ENCODE measurements at regions not wholly inside any gene's neighbourhood (a gene's known extent, or its start where the extent isn't known, plus 50 kb on each side); places are given as distances from the start of the nearest gene placed in this dataset.

- no peak for DNase-seq
These were observed 1251.1 kb downstream of the ZPLD1 start for GRCh38 chr3:103685939-103686338.

DNA sequence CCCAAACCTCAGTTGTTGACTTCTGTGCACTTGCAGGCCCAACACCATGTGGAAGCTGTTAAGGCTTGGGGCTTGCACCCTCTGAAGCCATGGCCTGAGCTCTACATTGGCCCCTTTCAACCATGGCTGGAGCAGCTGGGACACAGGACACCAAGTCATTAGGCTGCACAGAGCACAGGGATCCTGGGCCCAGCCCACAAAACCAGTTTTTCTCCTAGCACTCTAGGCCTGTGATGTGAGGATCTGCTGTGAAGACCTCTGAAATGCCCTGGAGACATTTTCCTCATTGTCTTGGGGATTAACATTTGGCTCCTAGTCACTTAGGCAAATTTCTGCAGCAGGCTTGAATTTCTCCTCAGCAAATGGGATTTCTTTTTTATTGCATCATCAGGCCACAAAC lies 1255.7 kb downstream of the ZPLD1 start:
- DNase-seq = no peak

DNA sequence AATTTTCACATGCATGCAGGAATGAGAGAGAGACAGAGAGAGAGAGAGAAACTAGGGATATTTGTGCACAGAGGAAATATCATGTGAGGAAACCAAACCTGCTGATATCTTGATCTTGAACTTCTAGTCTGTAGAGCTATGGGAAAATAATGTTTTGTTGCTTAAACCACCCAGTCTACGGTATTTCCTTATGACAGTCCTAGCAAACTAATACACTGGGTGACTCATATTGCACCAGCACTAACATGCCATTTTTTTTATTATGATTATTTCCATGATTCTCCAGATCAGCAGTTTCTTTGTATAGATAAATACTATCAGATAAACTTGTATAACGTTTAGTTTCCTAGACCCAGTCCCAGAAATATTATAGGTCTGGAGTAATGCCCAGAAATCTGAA lies 1259.0 kb downstream of the ZPLD1 start:
- DNase-seq = no peak

DNA sequence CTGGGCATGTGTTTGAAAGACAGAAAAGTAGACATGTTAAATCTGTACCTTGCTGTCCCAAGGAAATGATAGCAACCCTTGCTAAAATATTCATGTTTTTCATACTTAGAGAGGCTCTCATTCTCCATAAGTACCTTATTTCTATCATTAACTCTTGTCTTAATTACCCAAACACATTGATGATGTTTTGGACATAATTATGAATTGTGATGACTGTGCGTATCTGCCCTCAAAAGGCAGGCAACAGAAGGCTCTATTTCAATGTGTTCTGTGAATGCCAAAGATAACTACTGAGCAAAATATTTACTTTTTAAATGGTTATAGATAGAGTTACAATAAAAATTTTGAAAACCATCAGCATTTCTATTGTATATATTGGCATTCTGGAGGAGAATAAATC lies 1263.8 kb downstream of the ZPLD1 start:
- no peak for DNase-seq

DNA sequence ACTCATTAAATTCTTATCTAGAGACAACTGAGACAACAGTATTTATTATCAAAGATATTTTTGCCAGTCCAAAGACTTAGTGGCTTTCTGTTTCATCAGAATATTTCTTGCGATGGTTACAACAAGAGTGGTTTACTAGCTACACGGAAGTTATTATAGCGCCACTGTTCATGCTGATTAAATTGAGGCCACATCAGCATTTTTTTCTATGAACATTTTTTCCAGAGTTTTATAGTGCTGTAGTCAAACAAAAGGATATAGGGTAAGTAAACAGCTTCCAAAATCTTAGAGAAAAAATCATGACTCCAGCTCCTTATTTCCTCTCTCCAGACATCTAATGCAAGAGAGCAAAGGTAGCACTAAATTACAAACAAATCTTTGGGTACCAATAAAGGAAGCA lies 1264.4 kb downstream of the ZPLD1 start:
- DNase-seq = no peak

- no peak for DNase-seq
These were observed 1270.8 kb downstream of the ZPLD1 start for GRCh38 chr3:103705641-103706040.

- DNase-seq = no peak
These were observed 1271.9 kb downstream of the ZPLD1 start for GRCh38 chr3:103706671-103707070.

DNA sequence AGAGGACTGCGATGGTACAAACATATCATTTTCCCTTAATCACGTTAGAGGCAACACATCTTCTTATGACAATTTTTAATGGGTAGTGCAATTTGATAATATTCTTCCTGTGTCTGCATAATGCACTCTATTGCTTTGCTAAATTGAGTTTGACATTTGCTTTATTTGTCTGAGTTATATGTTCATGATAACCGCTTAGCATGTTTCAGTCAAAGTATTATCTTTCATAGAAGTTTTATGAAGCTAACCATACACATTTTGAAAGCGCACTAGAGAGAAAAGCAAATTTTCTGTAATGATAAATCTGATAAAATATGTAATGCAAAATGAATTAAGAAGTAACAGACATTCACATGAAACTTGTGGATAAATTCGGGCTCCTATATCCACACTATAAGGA lies 1276.9 kb downstream of the ZPLD1 start:
- DNase-seq = no peak

- DNase-seq = no peak
These were observed 1277.6 kb downstream of the ZPLD1 start for GRCh38 chr3:103712320-103713008.

DNA sequence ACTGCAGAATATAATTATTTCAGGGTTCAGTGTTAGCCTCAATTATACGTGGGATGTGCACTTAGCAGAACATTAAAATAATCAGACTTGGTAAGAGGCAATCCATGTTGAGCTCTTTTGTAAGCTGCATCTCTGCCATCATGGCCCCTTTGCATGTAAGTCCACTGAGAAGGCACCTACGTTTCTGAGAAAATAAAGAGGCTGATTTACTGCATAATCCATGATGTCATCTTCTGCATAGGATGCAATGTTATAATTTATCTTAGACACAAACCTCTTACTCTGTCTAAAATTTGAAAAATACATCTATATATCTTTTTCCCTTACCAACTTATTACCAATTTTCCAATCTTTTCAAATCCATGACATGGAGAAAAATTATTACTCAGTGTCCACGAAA lies 1294.7 kb downstream of the ZPLD1 start:
- DNase-seq = no peak

DNA sequence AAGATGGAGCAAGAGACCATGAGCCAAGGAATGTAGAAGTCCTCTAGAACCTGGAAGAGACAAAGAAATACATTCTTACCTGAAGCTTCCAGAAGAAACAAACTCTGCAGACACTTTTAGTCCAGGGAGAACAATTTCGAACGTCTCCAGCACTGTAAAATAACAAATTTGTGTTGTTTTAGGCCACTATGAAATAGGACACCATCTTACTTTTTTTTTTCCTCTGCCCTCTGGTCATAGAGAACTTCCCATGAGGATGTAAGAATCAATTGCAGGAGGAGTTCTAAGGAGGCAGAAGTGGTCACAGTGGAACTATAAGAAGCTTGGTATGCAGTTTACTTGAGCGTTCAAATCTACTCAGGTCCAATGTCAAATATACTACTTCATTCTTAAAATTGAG lies 1295.9 kb downstream of the ZPLD1 start:
- DNase-seq = no peak

GRCh38 chr3:103752986-103753385 lies 1318.2 kb downstream of the ZPLD1 start:
- no peak for DNase-seq

DNA sequence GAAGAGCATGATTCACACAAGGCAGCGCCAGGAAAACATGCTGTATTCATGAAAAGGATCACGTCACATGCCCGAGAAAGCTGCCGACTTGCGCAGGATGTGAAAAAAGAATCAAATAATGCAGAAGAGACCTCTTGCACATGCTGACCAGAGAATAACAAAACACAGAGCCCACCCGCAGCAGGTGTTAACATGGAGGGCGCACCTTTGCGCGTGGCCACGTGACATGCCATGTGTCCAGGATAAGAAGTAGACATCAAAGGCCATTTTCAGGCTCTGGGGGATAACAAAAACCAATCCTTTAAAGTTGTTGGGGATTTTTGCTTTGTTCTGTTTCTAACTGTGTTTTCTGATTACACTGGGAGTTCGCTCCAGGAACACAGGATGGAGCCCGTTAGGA lies 1332.8 kb downstream of the ZPLD1 start:
- DNase-seq = no peak

GRCh38 chr3:103785017-103785416 lies 1350.2 kb downstream of the ZPLD1 start:
- no peak for DNase-seq

DNA sequence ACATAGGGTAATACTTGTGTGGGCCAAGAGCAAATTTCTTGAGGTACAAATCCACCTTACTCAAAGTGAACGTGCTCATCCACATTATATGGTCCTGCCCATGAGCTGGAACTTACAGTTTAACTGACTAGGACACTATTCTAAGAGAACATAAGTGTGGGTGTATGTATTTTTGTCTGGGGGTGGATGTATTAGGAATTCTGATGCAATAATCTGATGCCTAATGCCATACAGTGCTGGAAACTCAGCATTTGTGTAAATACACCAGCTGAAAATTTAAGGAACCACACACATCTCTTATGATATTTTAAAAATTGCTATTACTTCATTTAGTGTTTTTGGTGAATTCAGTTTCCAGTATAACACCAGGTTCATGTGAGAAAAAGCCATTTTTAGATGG lies 1350.7 kb downstream of the ZPLD1 start:
- DNase-seq = no peak

DNA sequence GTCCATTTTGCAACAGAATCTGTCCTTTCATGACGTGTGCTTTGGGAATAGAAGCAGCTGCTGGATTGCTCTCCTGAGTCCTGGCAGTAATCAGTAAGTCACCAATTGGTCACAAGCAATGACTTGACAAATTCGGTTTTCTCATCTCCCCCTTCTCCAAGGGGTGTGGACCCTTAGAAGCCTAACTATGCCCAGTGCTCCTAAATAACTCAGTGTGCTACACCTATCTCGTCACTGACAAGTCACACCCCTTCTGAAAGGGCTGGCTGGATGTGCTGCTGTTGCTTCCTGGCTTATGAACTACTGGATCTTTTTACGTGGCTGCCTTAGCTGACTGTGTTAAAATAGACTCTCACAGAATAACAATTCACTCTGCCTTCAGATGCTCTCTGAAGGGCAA lies 1351.5 kb downstream of the ZPLD1 start:
- DNase-seq = no peak

GRCh38 chr3:103787164-103787871 lies 1352.5 kb downstream of the ZPLD1 start:
- DNase-seq = no peak

DNA sequence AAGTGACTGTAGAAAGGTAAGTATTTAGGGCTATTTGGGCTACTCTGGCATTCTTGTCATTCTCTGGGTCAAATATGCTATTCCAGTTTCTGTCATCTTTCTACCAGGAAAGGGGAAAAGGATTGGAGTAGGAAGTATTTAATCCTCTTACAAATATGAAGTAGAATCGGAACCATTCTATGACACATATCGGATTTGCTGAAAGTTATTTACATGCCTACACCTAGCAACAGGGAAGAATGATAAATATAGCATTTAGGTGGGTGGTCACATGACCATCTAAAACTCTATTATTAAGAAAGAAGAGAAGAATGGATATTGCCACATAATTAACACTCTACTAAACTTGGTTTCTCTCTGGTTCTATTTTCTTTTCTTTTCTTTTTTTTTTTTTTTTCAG lies 1353.1 kb downstream of the ZPLD1 start:
- DNase-seq = no peak

- no peak for DNase-seq
These were observed 1357.1 kb downstream of the ZPLD1 start for GRCh38 chr3:103791786-103792515.

- DNase-seq = no peak
These were observed 1359.8 kb downstream of the ZPLD1 start for GRCh38 chr3:103794656-103795055.

DNA sequence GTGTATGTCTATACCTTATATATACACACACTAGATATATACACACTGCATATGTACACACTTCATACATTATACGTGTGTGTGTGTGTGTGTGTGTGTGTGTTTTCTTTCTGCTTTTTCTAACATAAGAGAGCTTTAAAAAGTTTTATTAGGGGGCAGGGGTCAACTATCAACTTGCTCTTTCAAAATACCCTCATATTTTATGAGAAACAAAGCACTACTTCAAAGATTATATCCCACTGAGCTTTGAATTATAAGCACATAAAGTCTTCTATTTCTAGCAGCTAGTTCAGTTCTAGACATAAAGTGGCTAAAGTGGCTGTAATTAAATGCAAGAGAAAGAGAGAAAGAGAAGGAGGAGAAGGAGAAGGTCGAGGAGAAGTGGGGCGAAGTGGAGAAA lies 1361.3 kb downstream of the ZPLD1 start:
- no peak for DNase-seq

GRCh38 chr3:103803787-103804186 lies 1369.0 kb downstream of the ZPLD1 start:
- DNase-seq = no peak

DNA sequence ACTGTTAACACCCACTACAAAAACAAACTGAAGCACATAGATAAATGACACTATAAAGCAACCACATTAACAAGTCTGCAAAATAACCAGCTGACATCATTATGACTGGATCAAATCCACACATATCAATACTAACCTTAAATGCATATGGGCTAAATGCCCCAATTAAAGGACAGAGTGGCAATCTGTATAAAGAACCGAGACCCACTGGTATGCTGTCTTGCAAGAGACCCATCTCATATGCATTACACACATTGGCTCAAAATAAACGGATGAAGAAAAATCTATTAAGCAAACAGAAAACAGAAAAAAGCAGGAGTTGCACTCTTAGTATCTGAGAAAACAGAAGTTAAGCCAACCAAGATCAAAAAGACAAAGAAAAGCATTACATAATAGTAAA lies 1375.4 kb downstream of the ZPLD1 start:
- no peak for DNase-seq

GRCh38 chr3:103813955-103814354 lies 1379.1 kb downstream of the ZPLD1 start:
- DNase-seq = no peak
